ENCODE measurements at regions not wholly inside any gene's neighbourhood (a gene's known extent, or its start where the extent isn't known, plus 50 kb on each side); places are given as distances from the start of the nearest gene placed in this dataset.

DNA sequence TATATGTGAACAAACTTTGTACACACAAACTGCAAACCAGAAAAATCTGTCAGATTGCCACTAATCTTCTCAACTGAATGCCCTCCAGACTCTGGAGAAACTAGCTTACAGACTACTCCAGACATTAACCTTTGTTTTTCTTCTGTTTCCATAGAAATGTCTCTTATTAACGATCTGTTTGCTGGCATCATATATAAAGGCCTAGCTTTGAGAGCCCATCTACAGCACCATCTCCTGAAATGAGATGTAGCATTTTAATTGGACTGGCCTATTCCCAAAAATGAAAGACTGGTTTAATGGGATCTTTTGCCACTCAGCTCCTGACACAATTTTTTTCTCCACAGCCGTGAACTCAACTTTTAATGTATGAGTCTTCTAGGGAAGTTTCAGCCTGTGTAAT lies 266.0 kb upstream of the IL1RAPL1 start:
- no peak for DNase-seq (ENCODE audit: low spot score)
- no peak overlapping the region for H3K27ac Mint-ChIP-seq
- peaks cover 47% of the 10 kb centered on the region for H3K4me1 Mint-ChIP-seq
- POLR2A ChIA-PET = no interaction called here
- CTCF ChIA-PET = no interaction called here
- no peak overlapping the region for H3K4me3 Mint-ChIP-seq
- ATAC-seq = no peak
- H3K9me3 Mint-ChIP-seq = no peaks in the 10 kb centered on the region; the same call in 1 of the 2 replicates
- no peaks in the 10 kb centered on the region for H3K36me3 Mint-ChIP-seq
- H3K27me3 Mint-ChIP-seq (ENCODE audit: low read depth) = peaks cover 50% of the 10 kb centered on the region
- no peak for TF ChIP-seq ZNF416 (CRISPR knock-in tag; IDR thresholded peaks at IDR 0.05)
- no peak for TF ChIP-seq TEAD1 (CRISPR knock-in tag; IDR thresholded peaks at IDR 0.05)
- no peak for TF ChIP-seq IRF2 (CRISPR knock-in tag; IDR thresholded peaks at IDR 0.05; ENCODE audit: borderline replicate concordance, low read depth)

DNA sequence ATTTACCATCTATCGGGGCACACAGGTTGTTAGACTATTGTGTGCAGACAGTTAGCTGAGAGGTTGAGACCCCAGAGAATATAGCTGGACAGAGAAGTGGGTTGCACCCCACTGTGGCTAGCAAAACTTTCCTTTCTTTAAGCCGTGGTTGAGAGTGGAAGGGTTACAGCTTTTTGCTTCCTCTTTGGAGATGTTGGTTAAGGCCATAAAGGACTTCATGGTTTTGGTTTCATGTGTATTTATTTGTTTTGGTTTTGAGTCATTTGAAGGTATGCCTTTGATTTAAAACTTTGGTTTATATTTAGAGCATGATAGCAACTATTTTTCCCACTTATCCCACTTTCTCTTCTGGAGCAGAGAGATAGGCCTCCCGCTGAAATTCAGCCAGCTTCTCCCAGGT lies 274.3 kb upstream of the IL1RAPL1 start:
- no peak overlapping the region for H3K27ac Mint-ChIP-seq
- DNase-seq (ENCODE audit: low spot score) = no peak
- ATAC-seq = no peak
- ChIA-PET CTCF (no interaction called here), POLR2A (no interaction called here)
- H3K9me3 Mint-ChIP-seq = no peaks in the 10 kb centered on the region
- no peaks in the 10 kb centered on the region for H3K4me1 Mint-ChIP-seq
- no peaks in the 10 kb centered on the region for H3K36me3 Mint-ChIP-seq
- no peaks in the 10 kb centered on the region for H3K27me3 Mint-ChIP-seq (ENCODE audit: low read depth)
- H3K4me3 Mint-ChIP-seq = no peak overlapping the region
- no peak for TF ChIP-seq ZNF317 (CRISPR knock-in tag; IDR thresholded peaks at IDR 0.05; ENCODE audit: borderline replicate concordance, low read depth)
- no peak for TF ChIP-seq ATF1 (CRISPR knock-in tag; IDR thresholded peaks at IDR 0.05)
- TF ChIP-seq, protein P1, sequence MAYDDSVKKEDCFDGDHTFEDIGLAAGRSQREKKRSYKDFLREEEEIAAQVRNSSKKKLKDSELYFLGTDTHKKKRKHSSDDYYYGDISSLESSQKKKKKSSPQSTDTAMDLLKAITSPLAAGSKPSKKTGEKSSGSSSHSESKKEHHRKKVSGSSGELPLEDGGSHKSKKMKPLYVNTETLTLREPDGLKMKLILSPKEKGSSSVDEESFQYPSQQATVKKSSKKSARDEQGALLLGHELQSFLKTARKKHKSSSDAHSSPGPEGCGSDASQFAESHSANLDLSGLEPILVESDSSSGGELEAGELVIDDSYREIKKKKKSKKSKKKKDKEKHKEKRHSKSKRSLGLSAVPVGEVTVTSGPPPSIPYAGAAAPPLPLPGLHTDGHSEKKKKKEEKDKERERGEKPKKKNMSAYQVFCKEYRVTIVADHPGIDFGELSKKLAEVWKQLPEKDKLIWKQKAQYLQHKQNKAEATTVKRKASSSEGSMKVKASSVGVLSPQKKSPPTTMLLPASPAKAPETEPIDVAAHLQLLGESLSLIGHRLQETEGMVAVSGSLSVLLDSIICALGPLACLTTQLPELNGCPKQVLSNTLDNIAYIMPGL (CRISPR knock-in tag; IDR thresholded peaks at IDR 0.05) = no peak
- TF ChIP-seq, protein P2, sequence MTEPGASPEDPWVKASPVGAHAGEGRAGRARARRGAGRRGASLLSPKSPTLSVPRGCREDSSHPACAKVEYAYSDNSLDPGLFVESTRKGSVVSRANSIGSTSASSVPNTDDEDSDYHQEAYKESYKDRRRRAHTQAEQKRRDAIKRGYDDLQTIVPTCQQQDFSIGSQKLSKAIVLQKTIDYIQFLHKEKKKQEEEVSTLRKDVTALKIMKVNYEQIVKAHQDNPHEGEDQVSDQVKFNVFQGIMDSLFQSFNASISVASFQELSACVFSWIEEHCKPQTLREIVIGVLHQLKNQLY (CRISPR knock-in tag; IDR thresholded peaks at IDR 0.05) = no peak
- TF ChIP-seq, protein P3, sequence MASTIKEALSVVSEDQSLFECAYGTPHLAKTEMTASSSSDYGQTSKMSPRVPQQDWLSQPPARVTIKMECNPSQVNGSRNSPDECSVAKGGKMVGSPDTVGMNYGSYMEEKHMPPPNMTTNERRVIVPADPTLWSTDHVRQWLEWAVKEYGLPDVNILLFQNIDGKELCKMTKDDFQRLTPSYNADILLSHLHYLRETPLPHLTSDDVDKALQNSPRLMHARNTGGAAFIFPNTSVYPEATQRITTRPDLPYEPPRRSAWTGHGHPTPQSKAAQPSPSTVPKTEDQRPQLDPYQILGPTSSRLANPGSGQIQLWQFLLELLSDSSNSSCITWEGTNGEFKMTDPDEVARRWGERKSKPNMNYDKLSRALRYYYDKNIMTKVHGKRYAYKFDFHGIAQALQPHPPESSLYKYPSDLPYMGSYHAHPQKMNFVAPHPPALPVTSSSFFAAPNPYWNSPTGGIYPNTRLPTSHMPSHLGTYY (CRISPR knock-in tag; IDR thresholded peaks at IDR 0.05) = no peak
- no peak for TF ChIP-seq E2F4 (CRISPR knock-in tag; IDR thresholded peaks at IDR 0.05; ENCODE audit: borderline replicate concordance, low read depth)
- TF ChIP-seq SP1 (CRISPR knock-in tag; conservative IDR thresholded peaks at IDR 0.05) = no peak
- TF ChIP-seq, protein P4, sequence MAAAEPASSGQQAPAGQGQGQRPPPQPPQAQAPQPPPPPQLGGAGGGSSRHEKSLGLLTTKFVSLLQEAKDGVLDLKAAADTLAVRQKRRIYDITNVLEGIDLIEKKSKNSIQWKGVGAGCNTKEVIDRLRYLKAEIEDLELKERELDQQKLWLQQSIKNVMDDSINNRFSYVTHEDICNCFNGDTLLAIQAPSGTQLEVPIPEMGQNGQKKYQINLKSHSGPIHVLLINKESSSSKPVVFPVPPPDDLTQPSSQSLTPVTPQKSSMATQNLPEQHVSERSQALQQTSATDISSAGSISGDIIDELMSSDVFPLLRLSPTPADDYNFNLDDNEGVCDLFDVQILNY (CRISPR knock-in tag; IDR thresholded peaks at IDR 0.05) = no peak

GRCh38 chrX:28312259-28312658 lies 275.0 kb upstream of the IL1RAPL1 start:
- no peak for ATAC-seq
- Mint-ChIP-seq H3K36me3 (no peaks in the 10 kb centered on the region), H3K4me1 (no peaks in the 10 kb centered on the region), H3K27ac (no peak overlapping the region), H3K27me3 (ENCODE audit: low read depth) (no peaks in the 10 kb centered on the region), H3K9me3 (no peaks in the 10 kb centered on the region), H3K4me3 (no peak overlapping the region)
- ChIA-PET POLR2A (no interaction called here), CTCF (no interaction called here)
- no peak for DNase-seq (ENCODE audit: low spot score)
- TF ChIP-seq, protein P4 (CRISPR knock-in tag; IDR thresholded peaks at IDR 0.05) = no peak
- TF ChIP-seq, protein P5, sequence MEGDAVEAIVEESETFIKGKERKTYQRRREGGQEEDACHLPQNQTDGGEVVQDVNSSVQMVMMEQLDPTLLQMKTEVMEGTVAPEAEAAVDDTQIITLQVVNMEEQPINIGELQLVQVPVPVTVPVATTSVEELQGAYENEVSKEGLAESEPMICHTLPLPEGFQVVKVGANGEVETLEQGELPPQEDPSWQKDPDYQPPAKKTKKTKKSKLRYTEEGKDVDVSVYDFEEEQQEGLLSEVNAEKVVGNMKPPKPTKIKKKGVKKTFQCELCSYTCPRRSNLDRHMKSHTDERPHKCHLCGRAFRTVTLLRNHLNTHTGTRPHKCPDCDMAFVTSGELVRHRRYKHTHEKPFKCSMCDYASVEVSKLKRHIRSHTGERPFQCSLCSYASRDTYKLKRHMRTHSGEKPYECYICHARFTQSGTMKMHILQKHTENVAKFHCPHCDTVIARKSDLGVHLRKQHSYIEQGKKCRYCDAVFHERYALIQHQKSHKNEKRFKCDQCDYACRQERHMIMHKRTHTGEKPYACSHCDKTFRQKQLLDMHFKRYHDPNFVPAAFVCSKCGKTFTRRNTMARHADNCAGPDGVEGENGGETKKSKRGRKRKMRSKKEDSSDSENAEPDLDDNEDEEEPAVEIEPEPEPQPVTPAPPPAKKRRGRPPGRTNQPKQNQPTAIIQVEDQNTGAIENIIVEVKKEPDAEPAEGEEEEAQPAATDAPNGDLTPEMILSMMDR (IDR thresholded peaks at IDR 0.05) = no peak
- no peak for TF ChIP-seq NR2C2 (CRISPR knock-in tag; IDR thresholded peaks at IDR 0.05)
- TF ChIP-seq KAT7 (CRISPR knock-in tag; IDR thresholded peaks at IDR 0.05; ENCODE audit: borderline replicate concordance) = no peak
- no peak for TF ChIP-seq TP53 (CRISPR knock-in tag; IDR thresholded peaks at IDR 0.05)
- no peak for TF ChIP-seq FOXK1 (CRISPR knock-in tag; IDR thresholded peaks at IDR 0.05)
